ENCODE measurements at regions not wholly inside any gene's neighbourhood (a gene's known extent, or its start where the extent isn't known, plus 50 kb on each side); places are given as distances from the start of the nearest gene placed in this dataset.

- H3K27me3 ChIP-seq (replicated peaks; ENCODE audit: control insufficient read depth, insufficient read depth, low read length), result peaks cover 4% of the 10 kb centered on the region
- DNase-seq (ENCODE audit: low read depth), result no peak
- H3K36me3 ChIP-seq (ENCODE audit: control insufficient read depth, insufficient read depth, low read length, severe bottlenecking), result no peaks in the 10 kb centered on the region
- H3K9me3 ChIP-seq (ENCODE audit: control insufficient read depth, low read length), result no peaks in the 10 kb centered on the region
- no peaks in the 10 kb centered on the region for H3K4me1 ChIP-seq (ENCODE audit: control insufficient read depth, insufficient read depth, low read length)
- no peak overlapping the region for H3K4me3 ChIP-seq (ENCODE audit: low read length)
- H3K9ac ChIP-seq (ENCODE audit: low read length), result no peak overlapping the region
These were observed 965.7 kb downstream of the UQCRFS1 start for GRCh38 chr19:28247243-28247642.

GRCh38 chr19:28245937-28246336 lies 967.0 kb downstream of the UQCRFS1 start:
- Histone ChIP-seq H3K4me1 (ENCODE audit: control insufficient read depth, insufficient read depth, low read length) (no peaks in the 10 kb centered on the region), H3K4me3 (ENCODE audit: low read length) (no peak overlapping the region), H3K27me3 (replicated peaks; ENCODE audit: control insufficient read depth, insufficient read depth, low read length) (no peaks in the 10 kb centered on the region), H3K9ac (ENCODE audit: low read length) (no peak overlapping the region), H3K36me3 (ENCODE audit: control insufficient read depth, insufficient read depth, low read length, severe bottlenecking) (no peaks in the 10 kb centered on the region), H3K9me3 (ENCODE audit: control insufficient read depth, low read length) (no peaks in the 10 kb centered on the region)
- DNase-seq (ENCODE audit: low read depth), result no peak

- Histone ChIP-seq H3K9me3 (ENCODE audit: control insufficient read depth, low read length) (no peaks in the 10 kb centered on the region), H3K4me1 (ENCODE audit: control insufficient read depth, insufficient read depth, low read length) (no peaks in the 10 kb centered on the region), H3K36me3 (ENCODE audit: control insufficient read depth, insufficient read depth, low read length, severe bottlenecking) (no peaks in the 10 kb centered on the region), H3K4me3 (ENCODE audit: low read length) (no peak overlapping the region), H3K27me3 (replicated peaks; ENCODE audit: control insufficient read depth, insufficient read depth, low read length) (peaks cover 8% of the 10 kb centered on the region), H3K9ac (ENCODE audit: low read length) (no peak overlapping the region)
- no peak for DNase-seq (ENCODE audit: low read depth)
These were observed 968.0 kb downstream of the UQCRFS1 start for GRCh38 chr19:28244966-28245365.

DNA sequence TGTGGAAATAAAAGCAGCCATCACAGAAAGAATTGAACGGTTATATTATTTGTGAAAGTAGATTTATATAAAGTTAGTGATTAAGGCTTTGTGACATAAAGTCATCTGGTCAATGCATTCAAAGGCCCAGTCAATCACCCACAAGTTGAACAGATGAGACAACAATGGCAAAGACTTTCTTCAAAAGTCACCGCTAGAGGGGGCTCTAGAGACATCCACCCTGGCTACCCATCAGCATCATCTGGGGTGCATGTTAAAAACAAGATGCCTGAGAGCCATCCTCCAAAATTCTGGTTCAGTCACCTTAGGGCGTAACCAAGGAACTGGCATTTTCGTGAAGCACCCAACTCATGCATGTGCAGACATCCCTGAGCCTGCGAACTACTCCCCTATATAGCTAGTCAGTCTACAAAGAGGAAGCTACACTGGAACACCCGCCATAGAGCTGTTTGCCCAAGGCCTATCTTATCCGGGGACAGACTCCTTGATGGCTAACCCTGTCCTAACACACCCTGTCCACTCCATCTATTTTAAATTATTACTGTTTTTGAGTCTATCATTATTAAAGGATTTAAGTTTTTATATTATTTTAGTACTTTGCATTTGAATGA lies 970.5 kb downstream of the UQCRFS1 start:
- no peak for DNase-seq (ENCODE audit: low read depth)
- Histone ChIP-seq H3K4me1 (ENCODE audit: control insufficient read depth, insufficient read depth, low read length) (no peaks in the 10 kb centered on the region), H3K4me3 (ENCODE audit: low read length) (no peak overlapping the region), H3K9ac (ENCODE audit: low read length) (no peak overlapping the region), H3K27me3 (replicated peaks; ENCODE audit: control insufficient read depth, insufficient read depth, low read length) (peaks cover 32% of the 10 kb centered on the region), H3K9me3 (ENCODE audit: control insufficient read depth, low read length) (no peaks in the 10 kb centered on the region), H3K36me3 (ENCODE audit: control insufficient read depth, insufficient read depth, low read length, severe bottlenecking) (no peaks in the 10 kb centered on the region)

GRCh38 chr19:28239270-28239669 lies 973.7 kb downstream of the UQCRFS1 start:
- H3K9ac ChIP-seq (ENCODE audit: low read length), result no peak overlapping the region
- no peak overlapping the region for H3K4me3 ChIP-seq (ENCODE audit: low read length)
- H3K36me3 ChIP-seq (ENCODE audit: control insufficient read depth, insufficient read depth, low read length, severe bottlenecking), result no peaks in the 10 kb centered on the region
- H3K4me1 ChIP-seq (ENCODE audit: control insufficient read depth, insufficient read depth, low read length), result no peaks in the 10 kb centered on the region
- no peaks in the 10 kb centered on the region for H3K9me3 ChIP-seq (ENCODE audit: control insufficient read depth, low read length)
- H3K27me3 ChIP-seq (replicated peaks; ENCODE audit: control insufficient read depth, insufficient read depth, low read length), result peaks cover 54% of the 10 kb centered on the region
- DNase-seq (ENCODE audit: low read depth), result no peak

GRCh38 chr19:28238270-28238820 lies 974.6 kb downstream of the UQCRFS1 start:
- Histone ChIP-seq H3K9ac (ENCODE audit: low read length) (no peak overlapping the region), H3K9me3 (ENCODE audit: control insufficient read depth, low read length) (no peaks in the 10 kb centered on the region), H3K4me1 (ENCODE audit: control insufficient read depth, insufficient read depth, low read length) (no peaks in the 10 kb centered on the region), H3K27me3 (replicated peaks; ENCODE audit: control insufficient read depth, insufficient read depth, low read length) (peaks cover 61% of the 10 kb centered on the region), H3K4me3 (ENCODE audit: low read length) (no peak overlapping the region), H3K36me3 (ENCODE audit: control insufficient read depth, insufficient read depth, low read length, severe bottlenecking) (no peaks in the 10 kb centered on the region)
- DNase-seq (ENCODE audit: low read depth), result no peak

DNA sequence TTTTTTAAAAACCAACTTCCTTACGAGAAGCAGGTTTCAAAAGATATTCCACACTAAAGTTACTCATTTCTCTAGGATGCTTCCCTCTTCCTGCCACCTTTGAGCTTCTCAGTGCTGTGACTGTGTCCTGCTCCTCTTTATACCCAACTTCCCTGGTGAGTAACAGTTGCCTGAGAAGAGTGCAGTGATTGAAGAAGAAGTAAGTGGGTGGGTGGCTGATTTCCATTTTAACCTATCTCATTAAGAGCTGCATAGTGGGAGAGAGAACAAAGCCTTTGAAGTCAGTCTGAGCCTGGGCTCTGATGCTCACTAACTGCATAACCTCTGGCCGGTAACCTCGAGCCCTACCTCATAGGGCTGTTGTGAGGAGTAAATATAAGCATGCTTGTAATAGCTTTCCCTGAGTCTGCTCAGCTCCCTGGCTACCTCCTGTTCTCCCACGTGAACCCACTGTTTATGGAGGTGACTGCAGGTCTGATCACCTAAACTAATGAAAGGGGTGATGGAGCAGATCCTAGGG lies 977.3 kb downstream of the UQCRFS1 start:
- Histone ChIP-seq H3K9ac (ENCODE audit: low read length) (no peak overlapping the region), H3K4me3 (ENCODE audit: low read length) (no peak overlapping the region), H3K36me3 (ENCODE audit: control insufficient read depth, insufficient read depth, low read length, severe bottlenecking) (no peaks in the 10 kb centered on the region), H3K9me3 (ENCODE audit: control insufficient read depth, low read length) (no peaks in the 10 kb centered on the region), H3K27me3 (replicated peaks; ENCODE audit: control insufficient read depth, insufficient read depth, low read length) (peaks cover 76% of the 10 kb centered on the region), H3K4me1 (ENCODE audit: control insufficient read depth, insufficient read depth, low read length) (no peaks in the 10 kb centered on the region)
- DNase-seq (ENCODE audit: low read depth), result no peak

DNA sequence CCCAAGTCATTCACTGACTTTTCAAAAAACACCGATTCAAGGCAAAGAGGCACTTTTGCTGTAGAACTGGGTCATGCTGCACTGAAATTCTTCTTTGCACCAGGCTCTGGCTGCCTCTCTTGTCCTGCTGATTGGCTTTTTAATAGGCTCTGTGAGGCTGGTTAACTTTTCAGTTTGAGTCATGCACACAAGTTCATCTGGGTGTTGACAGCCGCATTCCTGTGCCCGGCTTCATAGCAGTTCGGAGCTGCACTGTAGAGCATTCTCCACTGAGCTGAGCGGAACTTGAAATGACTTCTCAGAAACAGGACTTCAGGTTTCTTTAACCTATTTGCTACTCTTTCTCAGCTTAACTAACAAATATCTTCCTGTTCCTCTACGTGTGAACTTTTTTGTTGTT lies 978.3 kb downstream of the UQCRFS1 start:
- H3K4me3 ChIP-seq (ENCODE audit: low read length), result no peak overlapping the region
- no peak for DNase-seq (ENCODE audit: low read depth)
- no peaks in the 10 kb centered on the region for H3K9me3 ChIP-seq (ENCODE audit: control insufficient read depth, low read length)
- peaks cover 68% of the 10 kb centered on the region for H3K27me3 ChIP-seq (replicated peaks; ENCODE audit: control insufficient read depth, insufficient read depth, low read length)
- no peaks in the 10 kb centered on the region for H3K36me3 ChIP-seq (ENCODE audit: control insufficient read depth, insufficient read depth, low read length, severe bottlenecking)
- H3K9ac ChIP-seq (ENCODE audit: low read length), result no peak overlapping the region
- no peaks in the 10 kb centered on the region for H3K4me1 ChIP-seq (ENCODE audit: control insufficient read depth, insufficient read depth, low read length)

DNA sequence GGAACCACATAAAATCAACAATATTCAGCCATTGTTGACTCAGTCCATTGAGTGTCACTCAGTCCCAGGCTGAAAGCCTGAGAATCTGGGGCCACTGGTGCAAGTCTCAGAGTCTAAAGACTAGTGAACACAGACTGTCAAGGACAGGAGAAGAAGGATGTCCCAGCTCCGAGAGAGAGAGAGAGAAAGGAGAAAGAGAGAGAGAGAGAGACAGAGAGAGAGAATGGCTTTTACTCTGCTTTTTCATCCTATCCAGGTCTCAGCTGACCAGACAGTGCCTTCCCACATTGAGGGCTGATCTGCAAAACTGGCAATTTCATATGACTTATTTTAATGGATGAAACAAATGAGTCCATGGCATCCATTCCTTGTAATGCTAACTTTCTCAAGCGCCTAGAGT lies 984.1 kb downstream of the UQCRFS1 start:
- H3K4me1 ChIP-seq (ENCODE audit: control insufficient read depth, insufficient read depth, low read length), result no peaks in the 10 kb centered on the region
- no peak overlapping the region for H3K9ac ChIP-seq (ENCODE audit: low read length)
- no peak overlapping the region for H3K4me3 ChIP-seq (ENCODE audit: low read length)
- no peaks in the 10 kb centered on the region for H3K36me3 ChIP-seq (ENCODE audit: control insufficient read depth, insufficient read depth, low read length, severe bottlenecking)
- H3K9me3 ChIP-seq (ENCODE audit: control insufficient read depth, low read length), result no peaks in the 10 kb centered on the region
- DNase-seq (ENCODE audit: low read depth), result no peak
- H3K27me3 ChIP-seq (replicated peaks; ENCODE audit: control insufficient read depth, insufficient read depth, low read length), result peaks cover 47% of the 10 kb centered on the region

DNA sequence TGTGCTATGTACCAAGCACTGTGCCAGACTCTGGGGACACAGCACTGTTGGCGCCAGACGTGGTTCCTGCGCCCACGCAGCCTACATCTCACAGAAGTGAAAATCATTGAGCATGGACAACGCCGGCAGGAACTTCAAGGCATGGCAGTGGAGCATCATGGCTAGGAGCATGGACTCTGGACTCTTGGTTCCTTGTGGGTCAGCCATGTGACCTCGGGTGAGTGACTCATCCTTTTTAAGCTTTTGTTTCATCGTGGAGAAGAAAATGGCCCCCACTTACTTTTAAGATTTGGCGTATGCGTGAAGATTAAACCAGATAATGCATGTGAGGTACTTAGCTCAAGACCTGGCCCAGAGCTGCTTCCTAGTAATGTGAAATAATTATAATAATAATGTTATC lies 988.5 kb downstream of the UQCRFS1 start:
- no peaks in the 10 kb centered on the region for H3K36me3 ChIP-seq (ENCODE audit: control insufficient read depth, insufficient read depth, low read length, severe bottlenecking)
- H3K4me3 ChIP-seq (ENCODE audit: low read length), result no peak overlapping the region
- peaks cover 51% of the 10 kb centered on the region for H3K27me3 ChIP-seq (replicated peaks; ENCODE audit: control insufficient read depth, insufficient read depth, low read length)
- H3K4me1 ChIP-seq (ENCODE audit: control insufficient read depth, insufficient read depth, low read length), result no peaks in the 10 kb centered on the region
- no peak overlapping the region for H3K9ac ChIP-seq (ENCODE audit: low read length)
- no peaks in the 10 kb centered on the region for H3K9me3 ChIP-seq (ENCODE audit: control insufficient read depth, low read length)
- DNase-seq (ENCODE audit: low read depth), result no peak

- Histone ChIP-seq H3K27me3 (replicated peaks; ENCODE audit: control insufficient read depth, insufficient read depth, low read length) (peaks cover 44% of the 10 kb centered on the region), H3K9me3 (ENCODE audit: control insufficient read depth, low read length) (no peaks in the 10 kb centered on the region), H3K4me1 (ENCODE audit: control insufficient read depth, insufficient read depth, low read length) (no peaks in the 10 kb centered on the region), H3K9ac (ENCODE audit: low read length) (no peak overlapping the region), H3K4me3 (ENCODE audit: low read length) (no peak overlapping the region), H3K36me3 (ENCODE audit: control insufficient read depth, insufficient read depth, low read length, severe bottlenecking) (no peaks in the 10 kb centered on the region)
- no peak for DNase-seq (ENCODE audit: low read depth)
These were observed 991.2 kb downstream of the UQCRFS1 start for GRCh38 chr19:28221736-28222135.

- DNase-seq (ENCODE audit: low read depth), result no peak
- Histone ChIP-seq H3K9ac (ENCODE audit: low read length) (no peak overlapping the region), H3K9me3 (ENCODE audit: control insufficient read depth, low read length) (no peaks in the 10 kb centered on the region), H3K27me3 (replicated peaks; ENCODE audit: control insufficient read depth, insufficient read depth, low read length) (peaks cover 38% of the 10 kb centered on the region), H3K4me1 (ENCODE audit: control insufficient read depth, insufficient read depth, low read length) (no peaks in the 10 kb centered on the region), H3K36me3 (ENCODE audit: control insufficient read depth, insufficient read depth, low read length, severe bottlenecking) (no peaks in the 10 kb centered on the region), H3K4me3 (ENCODE audit: low read length) (no peak overlapping the region)
These were observed 994.2 kb downstream of the UQCRFS1 start for GRCh38 chr19:28218728-28219127.

All from adipocyte (in vitro differentiated cells).